ENCODE measurements at regions not wholly inside any gene's neighbourhood (a gene's known extent, or its start where the extent isn't known, plus 50 kb on each side); places are given as distances from the start of the nearest gene placed in this dataset.

- peaks cover 2% of the 10 kb centered on the region; the same call in 1 of the 2 replicates for H3F3A ChIP-seq (ENCODE audit: insufficient read depth, low read length)
- DNase-seq = no peak
- no peak overlapping the region for H3K4me3 ChIP-seq (ENCODE audit: low read length)
- H3K27me3 ChIP-seq (replicated peaks; ENCODE audit: insufficient read depth, low read length) = no peaks in the 10 kb centered on the region
- no peaks in the 10 kb centered on the region for H3K4me1 ChIP-seq (ENCODE audit: low read length)
- H3K9ac ChIP-seq (ENCODE audit: low read length) = no peak overlapping the region
- H3K4me2 ChIP-seq (ENCODE audit: low read depth, low read length) = no peak overlapping the region
- no peak overlapping the region for H3K27ac ChIP-seq (ENCODE audit: low read length)
- H2AFZ ChIP-seq (ENCODE audit: low read length) = no peak overlapping the region
- H4K20me1 ChIP-seq (ENCODE audit: insufficient read depth, low read length) = no peaks in the 10 kb centered on the region
- H3K9me3 ChIP-seq (replicated peaks; ENCODE audit: insufficient read depth, low read length) = no peaks in the 10 kb centered on the region
- no peaks in the 10 kb centered on the region for H3K9me2 ChIP-seq (replicated peaks; ENCODE audit: insufficient read depth, low read length)
- no peaks in the 10 kb centered on the region for H3K79me2 ChIP-seq (ENCODE audit: low read length)
- TF ChIP-seq EZH2phosphoT487 (IDR thresholded peaks at IDR 0.05; ENCODE audit: low read length) (no peak), CTCF (IDR thresholded peaks at IDR 0.05; ENCODE audit: low read length) (no peak), EZH2 (optimal IDR thresholded peaks at IDR 0.05; ENCODE audit: low read depth, low read length) (no peak)
- no peaks in the 10 kb centered on the region for H3K36me3 ChIP-seq (replicated peaks; ENCODE audit: insufficient read depth, low read length)
Observed at GRCh38 chr17:62887437-62887836, 78.6 kb upstream of the TANC2 start.

- Histone ChIP-seq H4K20me1 (ENCODE audit: insufficient read depth, low read length) (no peaks in the 10 kb centered on the region), H3K27ac (ENCODE audit: low read length) (no peak overlapping the region), H3K4me3 (ENCODE audit: low read length) (no peak overlapping the region), H2AFZ (ENCODE audit: low read length) (no peak overlapping the region), H3K36me3 (replicated peaks; ENCODE audit: insufficient read depth, low read length) (no peaks in the 10 kb centered on the region), H3K9me3 (replicated peaks; ENCODE audit: insufficient read depth, low read length) (no peaks in the 10 kb centered on the region), H3K4me2 (ENCODE audit: low read depth, low read length) (no peak overlapping the region), H3K79me2 (ENCODE audit: low read length) (no peaks in the 10 kb centered on the region), H3K9me2 (replicated peaks; ENCODE audit: insufficient read depth, low read length) (no peaks in the 10 kb centered on the region), H3K27me3 (replicated peaks; ENCODE audit: insufficient read depth, low read length) (no peaks in the 10 kb centered on the region), H3K4me1 (ENCODE audit: low read length) (no peaks in the 10 kb centered on the region), H3F3A (ENCODE audit: insufficient read depth, low read length) (peaks cover 2% of the 10 kb centered on the region; the same call in 1 of the 2 replicates), H3K9ac (ENCODE audit: low read length) (no peak overlapping the region)
- no peak for DNase-seq
- TF ChIP-seq EZH2phosphoT487 (IDR thresholded peaks at IDR 0.05; ENCODE audit: low read length) (no peak), EZH2 (optimal IDR thresholded peaks at IDR 0.05; ENCODE audit: low read depth, low read length) (no peak), CTCF (IDR thresholded peaks at IDR 0.05; ENCODE audit: low read length) (no peak)
Observed at GRCh38 chr17:62884781-62885180, 76.7 kb upstream of the MARCHF10 start.

GRCh38 chr17:62882878-62883277, 74.8 kb upstream of the MARCHF10 start:
- no peaks in the 10 kb centered on the region for H3K36me3 ChIP-seq (replicated peaks; ENCODE audit: insufficient read depth, low read length)
- no peak for TF ChIP-seq EZH2 (optimal IDR thresholded peaks at IDR 0.05; ENCODE audit: low read depth, low read length)
- no peak for TF ChIP-seq CTCF (IDR thresholded peaks at IDR 0.05; ENCODE audit: low read length)
- TF ChIP-seq EZH2phosphoT487 (IDR thresholded peaks at IDR 0.05; ENCODE audit: low read length) = no peak
- no peaks in the 10 kb centered on the region for H3K27me3 ChIP-seq (replicated peaks; ENCODE audit: insufficient read depth, low read length)
- H3K4me1 ChIP-seq (ENCODE audit: low read length) = no peaks in the 10 kb centered on the region
- H3K27ac ChIP-seq (ENCODE audit: low read length) = no peak overlapping the region
- DNase-seq = no peak
- no peaks in the 10 kb centered on the region for H4K20me1 ChIP-seq (ENCODE audit: insufficient read depth, low read length)
- H3K9me2 ChIP-seq (replicated peaks; ENCODE audit: insufficient read depth, low read length) = no peaks in the 10 kb centered on the region
- H3K9ac ChIP-seq (ENCODE audit: low read length) = no peak overlapping the region
- no peaks in the 10 kb centered on the region for H3K79me2 ChIP-seq (ENCODE audit: low read length)
- peaks cover 2% of the 10 kb centered on the region; the same call in 1 of the 2 replicates for H3F3A ChIP-seq (ENCODE audit: insufficient read depth, low read length)
- no peak overlapping the region for H3K4me3 ChIP-seq (ENCODE audit: low read length)
- H2AFZ ChIP-seq (ENCODE audit: low read length) = no peak overlapping the region
- no peaks in the 10 kb centered on the region for H3K9me3 ChIP-seq (replicated peaks; ENCODE audit: insufficient read depth, low read length)
- no peak overlapping the region for H3K4me2 ChIP-seq (ENCODE audit: low read depth, low read length)

Measured in MM.1S (cell line).